ENCODE measurements at regions not wholly inside any gene's neighbourhood (a gene's known extent, or its start where the extent isn't known, plus 50 kb on each side); places are given as distances from the start of the nearest gene placed in this dataset.
A peak's percentile ranks its signal among the peaks of the same experiment; 100 is the strongest.

GRCh38 chr5:57839437-57840079 is 356.9 kb upstream of the ACTBL2 start:
- no peak for DNase-seq (ENCODE audit: low spot score)

DNA sequence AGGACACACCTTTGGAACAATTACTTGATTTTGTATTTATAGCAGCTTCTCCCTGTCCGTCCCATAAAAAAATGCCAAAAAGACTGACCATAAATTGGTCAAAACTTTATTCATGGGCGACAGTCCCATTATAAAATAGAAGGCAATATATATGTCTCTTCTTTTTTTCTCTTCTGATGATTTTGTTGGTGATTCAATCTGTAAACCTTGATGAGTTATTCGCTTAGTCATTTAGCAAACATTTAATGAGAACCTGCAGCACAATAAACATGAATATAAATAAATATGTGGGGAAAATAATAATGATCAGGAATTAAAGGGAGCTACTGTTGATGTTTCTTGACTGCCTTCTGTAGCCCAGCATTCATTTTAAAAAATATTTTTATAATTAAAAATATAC is 356.4 kb upstream of the ACTBL2 start:
- DNase-seq (ENCODE audit: low spot score): no peak

GRCh38 chr5:57836921-57837320 is 354.3 kb upstream of the ACTBL2 start:
- DNase-seq (ENCODE audit: low spot score): no peak

DNA sequence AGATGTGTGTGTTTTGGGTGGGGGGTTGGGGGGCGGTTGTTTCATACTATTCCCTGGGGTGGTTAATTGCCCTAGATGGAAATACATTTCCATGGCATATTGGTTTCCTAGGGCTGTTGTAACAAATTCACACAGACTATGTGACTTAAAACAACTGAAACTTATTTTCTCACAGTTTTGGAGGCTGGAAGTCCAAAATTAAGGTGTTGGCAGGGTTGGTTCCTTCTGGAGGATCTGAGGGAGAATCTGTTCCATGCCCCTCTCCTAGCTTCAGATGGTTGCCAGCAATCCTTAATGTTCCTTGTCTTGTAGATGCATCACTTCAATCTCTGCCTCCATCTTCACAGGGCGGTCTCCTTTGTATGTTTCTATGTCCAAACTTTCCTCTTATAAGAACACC is 353.7 kb upstream of the ACTBL2 start:
- no peak for DNase-seq (ENCODE audit: low spot score)

- peak; percentile 40 for DNase-seq (ENCODE audit: low spot score)
Observed at GRCh38 chr5:57834829-57835608, 352.4 kb upstream of the ACTBL2 start.

GRCh38 chr5:57833489-57833888 is 350.9 kb upstream of the ACTBL2 start:
- no peak for DNase-seq (ENCODE audit: low spot score)

GRCh38 chr5:57832875-57833274 is 350.3 kb upstream of the ACTBL2 start:
- no peak for DNase-seq (ENCODE audit: low spot score)

GRCh38 chr5:57831932-57832331 is 349.3 kb upstream of the ACTBL2 start:
- DNase-seq (ENCODE audit: low spot score): no peak

GRCh38 chr5:57831090-57831489 is 348.5 kb upstream of the ACTBL2 start:
- DNase-seq (ENCODE audit: low spot score): no peak

DNA sequence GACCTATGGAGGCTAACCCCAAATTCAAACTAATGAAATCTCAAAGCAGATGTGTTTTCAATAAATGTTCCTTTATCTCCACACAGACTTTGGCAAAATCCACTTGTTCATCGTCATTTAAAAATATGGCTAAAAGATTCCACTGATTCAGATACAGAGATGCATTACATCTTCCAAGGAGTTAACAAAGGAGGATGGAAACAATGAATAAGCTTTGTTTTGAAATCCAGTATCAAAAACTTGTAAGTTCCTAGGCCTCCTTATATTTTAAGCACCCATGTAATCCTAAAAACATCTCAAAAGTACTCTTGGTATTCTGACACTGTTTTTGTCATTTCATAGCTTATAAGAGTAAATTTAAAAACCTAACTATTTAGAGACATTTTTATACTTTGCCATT is 345.6 kb upstream of the ACTBL2 start:
- no peak for DNase-seq (ENCODE audit: low spot score)

DNA sequence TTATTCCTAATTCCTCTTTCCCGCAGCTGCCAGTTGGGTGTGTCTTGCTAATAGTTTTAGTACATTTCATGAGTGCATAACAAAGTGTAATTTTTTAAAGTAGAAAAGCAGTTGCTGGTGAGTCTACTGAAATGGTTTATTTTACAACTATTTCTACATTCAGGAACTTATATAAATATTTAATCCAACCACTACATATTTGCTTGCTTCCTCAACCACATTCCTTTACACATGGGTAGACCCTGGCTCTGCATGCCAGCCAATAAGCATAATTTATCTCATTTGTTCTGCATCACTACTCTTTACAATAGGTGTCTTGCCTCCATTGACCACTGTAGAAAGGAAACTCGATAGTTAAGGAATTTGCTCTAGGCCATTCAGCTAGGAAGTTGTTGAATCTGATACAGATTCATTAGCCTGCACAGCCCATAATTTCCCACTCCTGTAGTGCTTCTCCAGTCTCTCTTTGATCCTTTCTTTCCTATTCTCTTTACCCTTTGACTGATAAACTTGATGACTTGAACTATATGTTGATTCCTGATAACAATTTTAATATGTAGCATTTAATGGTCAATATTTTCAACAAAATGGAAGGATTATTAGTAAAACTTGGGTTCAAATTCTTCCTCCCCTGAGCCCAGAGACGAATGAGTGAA is 342.5 kb upstream of the ACTBL2 start:
- no peak for DNase-seq (ENCODE audit: low spot score)

DNA sequence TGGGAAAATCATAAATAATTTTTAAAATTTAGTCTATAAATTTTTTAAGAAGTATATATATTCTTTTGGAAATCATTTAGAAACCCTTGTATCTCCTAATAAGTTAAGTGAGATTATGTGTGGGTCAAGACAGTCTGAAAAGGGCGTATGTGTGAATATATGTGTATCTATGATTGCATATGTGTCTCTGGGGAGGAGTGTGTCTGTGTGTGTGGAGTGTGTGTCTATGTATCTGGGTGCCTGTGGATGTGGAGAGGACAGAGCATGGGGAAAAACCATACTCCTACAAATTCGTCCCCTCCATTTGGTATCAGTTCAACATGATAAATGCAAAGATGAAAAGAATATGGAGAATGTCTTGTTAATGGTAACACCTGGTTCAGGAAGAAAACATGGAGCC is 342.0 kb upstream of the ACTBL2 start:
- no peak for DNase-seq (ENCODE audit: low spot score)

DNA sequence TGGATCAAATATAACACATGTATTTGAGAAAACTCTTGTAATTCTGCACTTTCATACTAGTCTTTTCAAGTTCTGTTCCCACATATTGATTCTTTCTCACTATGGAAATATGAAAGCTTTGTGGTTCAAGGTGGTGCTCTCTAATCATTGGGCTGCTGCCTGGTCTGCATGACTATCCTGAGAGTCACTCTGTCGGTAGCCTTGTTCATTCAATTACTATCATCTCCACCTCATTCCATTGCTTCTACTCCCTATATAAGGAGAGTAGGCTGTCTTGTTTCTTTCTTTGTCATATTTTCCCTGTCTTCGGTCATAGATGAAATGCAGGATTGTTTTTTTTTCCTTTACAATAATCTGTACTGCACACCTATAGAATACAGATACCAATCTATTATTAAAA is 341.4 kb upstream of the ACTBL2 start:
- no peak for DNase-seq (ENCODE audit: low spot score)

DNA sequence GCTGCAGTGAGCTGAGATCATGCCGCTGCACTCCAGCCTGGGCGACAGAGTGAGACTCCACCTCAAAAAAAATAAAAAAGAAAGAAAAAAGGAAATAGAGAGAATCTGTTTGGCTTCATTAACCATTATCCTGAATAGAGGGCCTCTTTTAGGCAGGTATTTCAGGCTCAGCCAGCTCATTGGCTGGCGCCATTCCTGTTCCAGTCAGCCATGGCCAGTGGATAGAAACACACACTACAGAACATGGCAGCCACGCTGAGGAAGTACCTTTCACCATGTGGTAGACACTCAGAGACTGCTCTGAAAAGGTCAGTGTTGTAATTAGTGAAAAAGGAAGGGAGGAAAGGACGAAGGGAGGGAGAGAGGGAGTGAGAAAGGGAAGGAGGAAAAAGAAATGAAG is 340.0 kb upstream of the ACTBL2 start:
- no peak for DNase-seq (ENCODE audit: low spot score)

GRCh38 chr5:57818397-57818796 is 335.8 kb upstream of the ACTBL2 start:
- no peak for DNase-seq (ENCODE audit: low spot score)

GRCh38 chr5:57817924-57818323 is 335.3 kb upstream of the ACTBL2 start:
- no peak for DNase-seq (ENCODE audit: low spot score)

DNA sequence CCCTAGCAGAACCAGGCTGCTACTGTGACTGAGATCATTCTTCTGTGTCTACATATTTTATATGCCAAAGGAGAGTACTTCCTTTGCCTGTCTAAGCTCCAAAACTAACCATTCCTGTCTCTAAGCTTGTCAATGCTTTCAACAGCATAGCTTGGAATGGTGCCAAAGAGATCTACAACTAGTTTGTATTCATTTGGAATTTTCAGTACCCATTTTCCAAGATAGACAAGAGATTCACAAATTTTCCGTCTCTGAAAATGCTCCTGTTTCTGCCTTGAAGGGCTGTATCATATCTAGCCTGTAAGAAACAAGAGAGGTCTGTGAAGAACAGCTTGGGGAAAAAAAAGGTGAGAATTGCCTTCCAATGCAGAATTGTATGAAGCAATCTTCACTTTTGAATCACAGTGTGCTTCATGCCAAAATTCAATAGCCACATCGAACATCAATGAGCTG is 334.4 kb upstream of the ACTBL2 start:
- no peak for DNase-seq (ENCODE audit: low spot score)

DNA sequence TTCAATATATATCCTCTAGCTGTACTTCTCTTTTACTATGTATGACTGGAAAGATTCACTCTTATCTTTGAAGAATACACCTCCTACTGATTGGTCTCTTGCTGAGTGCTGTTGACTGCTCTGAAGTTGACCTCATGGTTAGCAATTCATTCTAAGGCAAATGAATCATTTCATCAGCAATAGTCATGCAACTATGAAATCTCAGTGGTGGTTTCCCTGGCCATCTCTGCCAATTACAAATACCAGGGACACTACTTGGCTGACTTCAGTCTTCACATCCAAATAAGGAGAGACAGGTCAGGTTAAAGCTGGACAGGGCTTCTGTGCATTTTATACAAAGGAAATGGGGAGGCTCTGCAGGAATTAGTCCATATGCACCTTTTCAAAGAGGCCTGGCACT is 333.5 kb upstream of the ACTBL2 start:
- no peak for DNase-seq (ENCODE audit: low spot score)

- no peak for DNase-seq (ENCODE audit: low spot score)
Observed at GRCh38 chr5:57805732-57806131, 323.1 kb upstream of the ACTBL2 start.

DNA sequence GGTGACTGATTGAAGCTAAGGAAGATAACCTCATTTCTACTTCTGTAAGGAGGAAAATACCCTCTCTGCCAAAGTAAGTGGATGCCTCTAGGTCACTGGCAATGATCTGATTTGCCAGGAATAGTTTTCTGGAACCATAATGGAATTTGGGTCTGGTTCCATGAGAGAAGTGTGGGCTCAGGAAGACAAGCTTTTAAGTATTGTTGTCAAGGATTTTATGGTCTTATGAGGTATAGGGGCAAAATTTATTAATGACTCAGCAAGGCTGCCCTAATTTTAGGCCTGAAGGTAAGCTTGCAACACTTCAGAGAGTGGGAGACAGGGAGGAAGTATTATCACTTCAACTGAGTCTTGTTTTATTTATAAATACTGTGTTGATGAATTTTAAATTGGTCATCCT is 322.6 kb upstream of the ACTBL2 start:
- no peak for DNase-seq (ENCODE audit: low spot score)

DNA sequence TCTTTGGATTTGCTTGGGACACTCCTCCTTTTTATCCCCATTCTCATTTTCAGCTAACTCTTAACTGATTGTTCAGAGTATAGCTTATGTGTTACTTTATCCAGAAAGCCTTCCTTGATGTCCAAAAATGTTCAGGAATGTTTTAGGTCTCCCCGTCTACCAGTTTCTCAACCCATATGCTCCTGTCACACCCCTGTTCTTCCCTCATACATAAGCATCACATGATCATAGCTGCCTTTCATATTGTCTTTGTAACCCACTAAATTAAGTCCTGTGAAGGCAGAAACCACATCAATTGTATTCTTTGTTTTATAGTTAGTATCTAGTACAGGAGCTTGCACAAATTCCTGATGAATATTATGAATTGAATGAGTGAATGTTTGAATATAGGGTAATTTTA is 321.9 kb upstream of the ACTBL2 start:
- no peak for DNase-seq (ENCODE audit: low spot score)

DNA sequence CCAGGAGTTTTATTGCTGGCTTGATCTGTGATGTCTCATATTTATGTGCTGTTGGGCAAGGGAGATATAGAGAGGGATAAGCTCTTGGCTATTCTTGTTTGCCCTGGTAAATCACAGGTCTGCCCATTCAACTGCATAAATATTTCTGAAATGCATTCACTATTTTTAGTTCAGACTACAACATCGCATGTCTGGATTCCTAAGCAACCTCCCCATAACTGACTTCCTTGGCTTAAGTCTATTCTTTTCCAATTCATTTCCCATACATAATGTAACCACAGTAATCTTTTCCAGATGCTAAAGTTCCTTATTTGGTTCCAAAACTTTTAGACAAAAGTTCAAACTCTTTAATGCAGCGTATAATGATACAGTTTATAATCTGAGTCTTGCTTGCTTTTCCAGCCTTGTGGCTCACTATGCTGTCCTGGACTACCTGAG is 321.4 kb upstream of the ACTBL2 start:
- DNase-seq (ENCODE audit: low spot score): no peak

- no peak for DNase-seq (ENCODE audit: low spot score)
Observed at GRCh38 chr5:57802131-57802530, 319.5 kb upstream of the ACTBL2 start.

Measured in cerebellar cortex (tissue), 1 donor.